Mononuclear cell (primary cell): ENCODE measurements at regions not wholly inside any gene's neighbourhood (a gene's known extent, or its start where the extent isn't known, plus 50 kb on each side); places are given as distances from the start of the nearest gene placed in this dataset.

Experiments
- H3K27me3 ChIP-seq: 2 replicates; pipeline ENCODE4 v1.6.0; 2011; ENCODE audit warnings: low read length, control low read depth; ENCODE audit not compliant: insufficient read depth
- H3K4me1 ChIP-seq: 2 replicates; pipeline ENCODE4 v1.5.1; 2011; ENCODE audit warnings: mild to moderate bottlenecking, low read length, control low read depth; ENCODE audit not compliant: insufficient read depth
- H3K4me3 ChIP-seq: 2 replicates; pipeline ENCODE4 v1.5.1; 2011; ENCODE audit warnings: mild to moderate bottlenecking, low read length, moderate library complexity
- H3K9me3 ChIP-seq: 2 replicates; pipeline ENCODE4 v1.5.1; 2011; ENCODE audit warnings: low read depth, mild to moderate bottlenecking, control low read depth, low read length

GRCh38 chr4:26264109-26264508, 56.7 kb upstream of the RBPJ start:
- Histone ChIP-seq H3K4me3 (no peak overlapping the region), H3K27me3 (no peaks in the 10 kb centered on the region), H3K9me3 (no peaks in the 10 kb centered on the region), H3K4me1 (peaks cover 39% of the 10 kb centered on the region)

GRCh38 chr4:26267087-26267486, 53.7 kb upstream of the RBPJ start:
- H3K4me3 ChIP-seq, result no peak overlapping the region
- H3K4me1 ChIP-seq, result peaks cover 45% of the 10 kb centered on the region
- H3K27me3 ChIP-seq, result no peaks in the 10 kb centered on the region
- no peaks in the 10 kb centered on the region for H3K9me3 ChIP-seq

- Histone ChIP-seq H3K4me3 (no peak overlapping the region), H3K4me1 (peaks cover 45% of the 10 kb centered on the region), H3K9me3 (no peaks in the 10 kb centered on the region), H3K27me3 (no peaks in the 10 kb centered on the region)
These were observed 52.6 kb upstream of the RBPJ start for GRCh38 chr4:26268246-26268645.

GRCh38 chr4:26269038-26269437, 51.8 kb upstream of the RBPJ start:
- Histone ChIP-seq H3K27me3 (no peaks in the 10 kb centered on the region), H3K9me3 (no peaks in the 10 kb centered on the region), H3K4me1 (peaks cover 50% of the 10 kb centered on the region), H3K4me3 (no peak overlapping the region)
